ENCODE measurements at regions not wholly inside any gene's neighbourhood (a gene's known extent, or its start where the extent isn't known, plus 50 kb on each side); places are given as distances from the start of the nearest gene placed in this dataset.

GRCh38 chr11:93959663-93960062, 61.5 kb upstream of the HEPHL1 start:
- no peak overlapping the region for H3K4me3 Mint-ChIP-seq
- CTCF ChIA-PET, result no interaction called here
- POLR2A ChIA-PET, result no interaction called here
- H3K36me3 Mint-ChIP-seq (ENCODE audit: low read depth), result no peaks in the 10 kb centered on the region
- no peak for TF ChIP-seq CTCF (IDR thresholded peaks at IDR 0.05)
- intact Hi-C loops (cut with DNase I, micrococcal nuclease), result no loop called here
- H3K4me3 ChIP-seq (ENCODE audit: low read length), result no peak overlapping the region
- H3K27me3 ChIP-seq (ENCODE audit: control insufficient read depth in 1 of 2, insufficient read depth in 2 of 2, low read length in 2 of 2), result no peaks in the 10 kb centered on the region
- no peaks in the 10 kb centered on the region for H3K36me3 ChIP-seq (ENCODE audit: insufficient read depth, low read length)
- DNase-seq (no peak), ATAC-seq (ENCODE audit: poor library complexity) (no peak)
- H3K27me3 Mint-ChIP-seq, result peaks cover 13% of the 10 kb centered on the region
- no peaks in the 10 kb centered on the region for H3K9me3 Mint-ChIP-seq
- H3K27ac Mint-ChIP-seq, result no peak overlapping the region
- H3K4me1 ChIP-seq (ENCODE audit: insufficient read depth, low read length), result no peaks in the 10 kb centered on the region
- H3K27ac ChIP-seq (ENCODE audit: low read depth in 1 of 2, low read length in 2 of 2), result no peak overlapping the region
- H3K9me3 ChIP-seq (ENCODE audit: control insufficient read depth in 1 of 2, insufficient read depth in 1 of 2, low read length in 2 of 2), result no peaks in the 10 kb centered on the region
- H3K4me1 Mint-ChIP-seq (ENCODE audit: low read depth), result no peaks in the 10 kb centered on the region

GRCh38 chr11:93963072-93963471, 58.1 kb upstream of the HEPHL1 start:
- Histone ChIP-seq H3K4me1 (ENCODE audit: insufficient read depth, low read length) (no peaks in the 10 kb centered on the region), H3K9me3 (ENCODE audit: control insufficient read depth in 1 of 2, insufficient read depth in 1 of 2, low read length in 2 of 2) (no peaks in the 10 kb centered on the region), H3K36me3 (ENCODE audit: insufficient read depth, low read length) (no peaks in the 10 kb centered on the region), H3K4me3 (ENCODE audit: low read length) (no peak overlapping the region), H3K27me3 (ENCODE audit: control insufficient read depth in 1 of 2, insufficient read depth in 2 of 2, low read length in 2 of 2) (no peaks in the 10 kb centered on the region), H3K27ac (ENCODE audit: low read depth in 1 of 2, low read length in 2 of 2) (no peak overlapping the region)
- Mint-ChIP-seq H3K9me3 (no peaks in the 10 kb centered on the region), H3K36me3 (ENCODE audit: low read depth) (no peaks in the 10 kb centered on the region), H3K4me1 (ENCODE audit: low read depth) (no peaks in the 10 kb centered on the region), H3K27ac (no peak overlapping the region), H3K4me3 (no peak overlapping the region), H3K27me3 (peaks cover 13% of the 10 kb centered on the region)
- intact Hi-C loops (cut with DNase I, micrococcal nuclease), result no loop called here
- no peak for DNase-seq
- ATAC-seq (ENCODE audit: poor library complexity), result no peak
- CTCF ChIA-PET, result no interaction called here
- no peak for TF ChIP-seq CTCF (IDR thresholded peaks at IDR 0.05)
- POLR2A ChIA-PET, result no interaction called here

DNA sequence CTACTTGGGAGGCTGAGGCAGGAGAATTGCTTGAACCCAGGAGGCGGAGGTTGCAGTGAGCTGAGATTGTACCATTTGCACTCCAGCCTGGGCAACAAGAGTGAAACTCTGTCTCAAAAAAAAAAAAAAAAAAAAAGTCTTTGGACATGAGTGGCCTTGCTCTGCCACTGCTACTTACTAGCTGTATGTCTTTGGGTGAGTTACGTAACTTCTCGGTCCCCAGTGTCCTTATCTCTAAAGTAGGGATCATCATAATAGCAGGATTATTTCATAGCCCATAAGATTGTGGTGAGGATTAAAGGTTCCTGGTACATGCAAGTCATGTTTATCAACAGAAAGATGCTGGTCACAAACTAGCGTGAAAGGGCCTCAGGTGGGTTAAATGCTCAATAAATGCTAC, 53.9 kb upstream of the HEPHL1 start:
- no peak for TF ChIP-seq CTCF (IDR thresholded peaks at IDR 0.05)
- peaks cover 21% of the 10 kb centered on the region for H3K27me3 Mint-ChIP-seq
- Histone ChIP-seq H3K27me3 (ENCODE audit: control insufficient read depth in 1 of 2, insufficient read depth in 2 of 2, low read length in 2 of 2) (no peaks in the 10 kb centered on the region), H3K4me3 (ENCODE audit: low read length) (no peak overlapping the region), H3K36me3 (ENCODE audit: insufficient read depth, low read length) (no peaks in the 10 kb centered on the region), H3K4me1 (ENCODE audit: insufficient read depth, low read length) (no peaks in the 10 kb centered on the region), H3K27ac (ENCODE audit: low read depth in 1 of 2, low read length in 2 of 2) (no peak overlapping the region), H3K9me3 (ENCODE audit: control insufficient read depth in 1 of 2, insufficient read depth in 1 of 2, low read length in 2 of 2) (no peaks in the 10 kb centered on the region)
- no peaks in the 10 kb centered on the region for H3K9me3 Mint-ChIP-seq
- ChIA-PET CTCF (no interaction called here), POLR2A (no interaction called here)
- DNase-seq (no peak), ATAC-seq (ENCODE audit: poor library complexity) (no peak)
- no peaks in the 10 kb centered on the region for H3K36me3 Mint-ChIP-seq (ENCODE audit: low read depth)
- intact Hi-C loops (cut with DNase I, micrococcal nuclease), result no loop called here
- H3K4me1 Mint-ChIP-seq (ENCODE audit: low read depth), result no peaks in the 10 kb centered on the region
- H3K27ac Mint-ChIP-seq, result no peak overlapping the region
- H3K4me3 Mint-ChIP-seq, result no peak overlapping the region
